Activated CD8-positive, alpha-beta memory T cell treated with anti-CD3 and anti-CD28 coated beads, Interleukin-2, amount 50 U/mL, for 48 hours (primary cell): ENCODE measurements at regions not wholly inside any gene's neighbourhood (a gene's known extent, or its start where the extent isn't known, plus 50 kb on each side); places are given as distances from the start of the nearest gene placed in this dataset.

Experiments
- DNase-seq: peaks from one replicate; pipeline ENCODE4 v3.0.0-alpha.2; 2020

- DNase-seq: no peak
Measured at GRCh38 chr2:47234456-47234855, 58.1 kb upstream of the CALM2 start.

GRCh38 chr2:47232738-47233415, 56.6 kb upstream of the CALM2 start:
- DNase-seq: no peak

- DNase-seq: no peak
Measured at GRCh38 chr2:47230418-47230817, 54.1 kb upstream of the CALM2 start.

- DNase-seq: no peak
Measured at GRCh38 chr2:47227532-47228279, 51.4 kb upstream of the CALM2 start.

- DNase-seq: no peak
Measured at GRCh38 chr2:47226923-47227220, 50.6 kb upstream of the CALM2 start.

GRCh38 chr2:47226132-47226922, 50.0 kb upstream of the CALM2 start:
- DNase-seq: no peak
